SU-DHL-6 (cell line): ENCODE measurements at regions not wholly inside any gene's neighbourhood (a gene's known extent, or its start where the extent isn't known, plus 50 kb on each side); places are given as distances from the start of the nearest gene placed in this dataset.

ENCODE experiments used
- H2AFZ ChIP-seq: fragments of 200-600 bp; sonication (generic); 2 replicates; pipeline ENCODE4 v1.6.1; 2014; ENCODE audit warnings: low read depth, mild to moderate bottlenecking, moderate library complexity, mixed read lengths, antibody characterized with exemption, low read length; ENCODE audit not compliant: severe bottlenecking
- H3F3A ChIP-seq: fragments of 200-600 bp; shearing (Covaris generic); 2 replicates; pipeline ENCODE4 v1.6.0; 2016; ENCODE audit warnings: antibody characterized with exemption, mild to moderate bottlenecking; ENCODE audit not compliant: insufficient read depth
- H3K27ac ChIP-seq: fragments of 200-600 bp; sonication (generic); 2 replicates; pipeline ENCODE4 v1.5.1; 2016; ENCODE audit warnings: low read depth, mild to moderate bottlenecking, low read length, moderate library complexity, mixed read lengths
- H3K27me3 ChIP-seq: fragments of 200-600 bp; sonication (generic), shearing (Covaris generic); 2 replicates; pipeline ENCODE4 v1.6.0; 2014; ENCODE audit warnings: mild to moderate bottlenecking, low read length
- H3K36me3 ChIP-seq: fragments of 200-600 bp; sonication (generic); 2 replicates; pipeline ENCODE4 v1.6.1; 2014; ENCODE audit warnings: mild to moderate bottlenecking, low read length, mixed read lengths
- H3K4me2 ChIP-seq: fragments of 300-600, 200-600 bp; shearing (Covaris generic), sonication (generic); 2 replicates; pipeline ENCODE4 v1.6.0; 2014; ENCODE audit warnings: low read length, low read depth, mild to moderate bottlenecking; ENCODE audit not compliant: poor library complexity, severe bottlenecking
- H3K4me3 ChIP-seq: fragments of 200-600 bp; sonication (generic); 2 replicates; pipeline ENCODE4 v1.5.1; 2014; ENCODE audit warnings: antibody characterized with exemption, low read length, mild to moderate bottlenecking, mixed read lengths; ENCODE audit not compliant: insufficient read depth, poor library complexity, severe bottlenecking
- H3K79me2 ChIP-seq: fragments of 200-600 bp; sonication (generic); 2 replicates; pipeline ENCODE4 v1.6.1; 2014; ENCODE audit warnings: mild to moderate bottlenecking, low read length, moderate library complexity; ENCODE audit not compliant: insufficient read depth
- H3K9ac ChIP-seq: fragments of 200-600 bp; sonication (generic); 2 replicates; pipeline ENCODE4 v1.7.0; 2014; ENCODE audit warnings: mild to moderate bottlenecking, low read length
- H3K9me2 ChIP-seq: fragments of 200-600 bp; sonication (generic); replicated peaks from 2 replicates; pipeline ENCODE4 v1.6.1; 2014; ENCODE audit warnings: low read length; ENCODE audit not compliant: insufficient read depth
- H3K9me3 ChIP-seq: fragments of 200-600 bp; sonication (generic); 2 replicates; pipeline ENCODE4 v1.6.1; 2014; ENCODE audit warnings: low read length, mixed read lengths; ENCODE audit not compliant: insufficient read depth
- H4K20me1 ChIP-seq: fragments of 200-600 bp; sonication (generic); 2 replicates; pipeline ENCODE4 v1.6.1; 2014; ENCODE audit warnings: low read depth, mild to moderate bottlenecking, antibody characterized with exemption, low read length, moderate library complexity, mixed read lengths
- EZH2phosphoT487 ChIP-seq: fragments of 200-600 bp; sonication (generic), shearing (Covaris generic); conservative IDR thresholded peaks from 2 replicates; pipeline ENCODE4 v1.6.1; 2018; ENCODE audit warnings: mild to moderate bottlenecking, antibody characterized with exemption, low read length, moderate library complexity, mixed read lengths
- TF ChIP-seq, protein P1 (sequence below): fragments of 200-600 bp; sonication (generic); IDR thresholded peaks from one replicate; pipeline ENCODE4 v1.5.1; 2017; ENCODE audit warnings: antibody characterized with exemption, mild to moderate bottlenecking, low read length, moderate library complexity; ENCODE audit not compliant: insufficient read depth, poor library complexity, severe bottlenecking

- Histone ChIP-seq H3K4me3 (no peak overlapping the region), H3K36me3 (no peaks in the 10 kb centered on the region), H3K9me3 (no peaks in the 10 kb centered on the region), H4K20me1 (no peaks in the 10 kb centered on the region), H3K4me2 (no peak overlapping the region), H3K27me3 (no peaks in the 10 kb centered on the region), H3K27ac (no peak overlapping the region), H3F3A (no peaks in the 10 kb centered on the region), H2AFZ (no peak overlapping the region), H3K9ac (no peak overlapping the region), H3K79me2 (no peaks in the 10 kb centered on the region), H3K9me2 (no peaks in the 10 kb centered on the region)
- TF ChIP-seq EZH2phosphoT487 = no peak
- TF ChIP-seq, protein P1, sequence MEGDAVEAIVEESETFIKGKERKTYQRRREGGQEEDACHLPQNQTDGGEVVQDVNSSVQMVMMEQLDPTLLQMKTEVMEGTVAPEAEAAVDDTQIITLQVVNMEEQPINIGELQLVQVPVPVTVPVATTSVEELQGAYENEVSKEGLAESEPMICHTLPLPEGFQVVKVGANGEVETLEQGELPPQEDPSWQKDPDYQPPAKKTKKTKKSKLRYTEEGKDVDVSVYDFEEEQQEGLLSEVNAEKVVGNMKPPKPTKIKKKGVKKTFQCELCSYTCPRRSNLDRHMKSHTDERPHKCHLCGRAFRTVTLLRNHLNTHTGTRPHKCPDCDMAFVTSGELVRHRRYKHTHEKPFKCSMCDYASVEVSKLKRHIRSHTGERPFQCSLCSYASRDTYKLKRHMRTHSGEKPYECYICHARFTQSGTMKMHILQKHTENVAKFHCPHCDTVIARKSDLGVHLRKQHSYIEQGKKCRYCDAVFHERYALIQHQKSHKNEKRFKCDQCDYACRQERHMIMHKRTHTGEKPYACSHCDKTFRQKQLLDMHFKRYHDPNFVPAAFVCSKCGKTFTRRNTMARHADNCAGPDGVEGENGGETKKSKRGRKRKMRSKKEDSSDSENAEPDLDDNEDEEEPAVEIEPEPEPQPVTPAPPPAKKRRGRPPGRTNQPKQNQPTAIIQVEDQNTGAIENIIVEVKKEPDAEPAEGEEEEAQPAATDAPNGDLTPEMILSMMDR = no peak
Measured at GRCh38 chr18:10318691-10318970, 135.8 kb upstream of the APCDD1 start.

GRCh38 chr18:10319026-10319425 lies 135.4 kb upstream of the APCDD1 start:
- Histone ChIP-seq H3K9ac (no peak overlapping the region), H3K9me2 (no peaks in the 10 kb centered on the region), H3K36me3 (no peaks in the 10 kb centered on the region), H3K9me3 (no peaks in the 10 kb centered on the region), H4K20me1 (no peaks in the 10 kb centered on the region), H2AFZ (no peak overlapping the region), H3K4me3 (no peak overlapping the region), H3K4me2 (no peak overlapping the region), H3K27ac (no peak overlapping the region), H3F3A (no peaks in the 10 kb centered on the region), H3K79me2 (no peaks in the 10 kb centered on the region), H3K27me3 (no peaks in the 10 kb centered on the region)
- TF ChIP-seq, protein P1 = no peak
- no peak for TF ChIP-seq EZH2phosphoT487

- H3K9me3 ChIP-seq = no peaks in the 10 kb centered on the region
- no peak overlapping the region for H3K27ac ChIP-seq
- TF ChIP-seq, protein P1 = no peak
- TF ChIP-seq EZH2phosphoT487 = no peak
Measured at GRCh38 chr18:10319914-10320600, 134.4 kb upstream of the APCDD1 start.

More at GRCh38 chr18:10319914-10320600, 134.4 kb upstream of the APCDD1 start:
- no peak overlapping the region for H2AFZ ChIP-seq
- H3K79me2 ChIP-seq = no peaks in the 10 kb centered on the region
- no peaks in the 10 kb centered on the region for H3F3A ChIP-seq
- H3K9me2 ChIP-seq = no peaks in the 10 kb centered on the region
- H3K9ac ChIP-seq = no peak overlapping the region
- no peaks in the 10 kb centered on the region for H4K20me1 ChIP-seq
- H3K4me2 ChIP-seq = no peak overlapping the region
- H3K36me3 ChIP-seq = no peaks in the 10 kb centered on the region
- H3K4me3 ChIP-seq = no peak overlapping the region
- no peaks in the 10 kb centered on the region for H3K27me3 ChIP-seq
